GM12878 (cell line): ENCODE measurements at regions not wholly inside any gene's neighbourhood (a gene's known extent, or its start where the extent isn't known, plus 50 kb on each side); places are given as distances from the start of the nearest gene placed in this dataset.

Experiments used
- ATAC-seq: fragments of 200-7000 bp; cut with Tn5 transposase; 3 replicates; pipeline ENCODE4 v1.9.1; 2020; ENCODE audit warnings: mild to moderate bottlenecking, moderate library complexity
- BruUV-seq: library from RNA; stranded (reverse); fragments of 400-500 nt; replicated peaks from 2 replicates; lab custom pipeline; 2021; lab: Mats Ljungman, UMichigan
- CTCF ChIA-PET: fragments of 300-600 bp; sonication (Branson Sonifier 250); formaldehyde crosslinking; extraction: SDS; loops from one replicate; lab custom pipeline; 2021; ENCODE audit warnings: inconsistent platforms; lab: Yijun Ruan, JAX
- POLR2A ChIA-PET: fragments of 350-600 bp; formaldehyde crosslinking; extraction: SDS; loops from one replicate; lab custom pipeline; 2021; ENCODE audit warnings: inconsistent platforms; lab: Charles Lee
- RAD21 ChIA-PET: fragments of 300-600 bp; sonication (Branson Sonifier 250); formaldehyde crosslinking; loops from one replicate; lab custom pipeline; 2023; ENCODE audit warnings: antibody characterized with exemption; ENCODE audit not compliant: unreplicated experiment; lab: Charles Lee
- SMC1A ChIA-PET: fragments of 300-600 bp; sonication (Branson Sonifier 250); formaldehyde crosslinking; loops from one replicate; lab custom pipeline; 2023; ENCODE audit not compliant: unreplicated experiment, uncharacterized antibody; lab: Charles Lee
- DNase-seq: peaks from one replicate; pipeline ENCODE4 v3.0.0-alpha.2; 2011; ENCODE audit warnings: low read depth, low spot score
- FAIRE-seq: peaks from 3 replicates; lab custom pipeline; 2011; peaks lifted over from hg19 to GRCh38; lab: Jason Lieb, UNC
- H2AFZ ChIP-seq: 2 replicates; pipeline ENCODE4 v1.6.0; 2011; ENCODE audit warnings: low read depth, low read length, control low read depth; ENCODE audit not compliant: control insufficient read depth
- H3K27ac ChIP-seq: 2 replicates; pipeline ENCODE4 v1.5.1; 2011; ENCODE audit warnings: control low read depth; ENCODE audit not compliant: control insufficient read depth, insufficient read depth
- H3K27me3 ChIP-seq, 2 experiments: replicated peaks in 1 of 2; 2 replicates each; pipeline versions ENCODE4 v1.6.0 to v1.6.1; 2011; ENCODE audit warnings: low read length in 1 of 2; ENCODE audit not compliant: control insufficient read depth in 2 of 2, insufficient read depth in 2 of 2
- H3K36me3 ChIP-seq, 2 experiments: 2 replicates each; pipeline ENCODE4 v1.5.1; 2011; ENCODE audit warnings: low read length in 1 of 2; ENCODE audit not compliant: control insufficient read depth in 2 of 2, insufficient read depth in 2 of 2
- H3K4me1 ChIP-seq: 2 replicates; pipeline ENCODE4 v1.6.1; 2011; ENCODE audit warnings: mild to moderate bottlenecking, low read length, moderate library complexity, mixed read lengths; ENCODE audit not compliant: control insufficient read depth, insufficient read depth
- H3K4me2 ChIP-seq: 2 replicates; pipeline ENCODE4 v1.6.0; 2011; ENCODE audit warnings: control low read depth; ENCODE audit not compliant: control insufficient read depth, insufficient read depth
- H3K4me3 ChIP-seq: fragments of 200-600 bp; sonication (generic); 2 replicates; pipeline ENCODE4 v1.5.1; 2016
- H3K79me2 ChIP-seq: 2 replicates; pipeline ENCODE4 v1.6.0; 2011; ENCODE audit warnings: low read length; ENCODE audit not compliant: control insufficient read depth, insufficient read depth
- H3K9ac ChIP-seq: 2 replicates; pipeline ENCODE4 v1.8.0; 2011; ENCODE audit warnings: low read length, control low read depth, mixed read lengths; ENCODE audit not compliant: control insufficient read depth, insufficient read depth
- H3K9me3 ChIP-seq: replicated peaks from 3 replicates; pipeline ENCODE4 v1.5.1; 2011; ENCODE audit warnings: mild to moderate bottlenecking, low read length; ENCODE audit not compliant: control insufficient read depth, insufficient read depth
- H4K20me1 ChIP-seq: 2 replicates; pipeline ENCODE4 v1.6.0; 2011; ENCODE audit not compliant: control insufficient read depth, insufficient read depth
- CEBPB ChIP-seq, 2 experiments: fragments of 150-350 bp in 1 of 2; IDR thresholded peaks; 2 replicates each; pipeline ENCODE4 v1.6.1; 2012 to 2014; ENCODE audit warnings: low read depth in 2 of 2, low read length in 2 of 2, borderline replicate concordance in 1 of 2, inconsistent platforms in 1 of 2
- KAT2A ChIP-seq: conservative IDR thresholded peaks from 2 replicates; pipeline ENCODE4 v1.6.1; 2011; ENCODE audit warnings: low read depth, low read length; ENCODE audit not compliant: control insufficient read depth
- MTA3 ChIP-seq: IDR thresholded peaks from 2 replicates; pipeline ENCODE4 v1.6.1; 2012; ENCODE audit warnings: low read length, inconsistent platforms, borderline replicate concordance
- NBN ChIP-seq: fragments of 450-650 bp; IDR thresholded peaks from 2 replicates; pipeline ENCODE4 v1.6.1; 2016
- RAD51 ChIP-seq: fragments of 450-650 bp; IDR thresholded peaks from 2 replicates; pipeline ENCODE4 v1.6.1; 2016; ENCODE audit warnings: moderate library complexity, mild to moderate bottlenecking, inconsistent platforms
- WGBS: methylation state at CpG from one replicate; pipeline ENCODE4 v1.1.6; 2016; ENCODE audit warnings: low lambda C conversion rate; ENCODE audit not compliant: insufficient replicate concordance, insufficient coverage; ENCODE audit errors: missing lambda C conversion rate; 5-methylcytosine and 5-hydroxymethylcytosine counted together
- in situ Hi-C: fragments of 300-500 bp; cut with MboI; formaldehyde crosslinking; loops from 9 replicates; pipeline ENCODE4 v1.14.3; 2018; ENCODE audit warnings: mixed read lengths
- intact Hi-C: fragments of 100-400 bp; cut with micrococcal nuclease; formaldehyde crosslinking; loops from one replicate; pipeline ENCODE4 v1.14.2; 2022; ENCODE audit not compliant: unreplicated experiment
- TF ChIP-seq, protein P1 (sequence below): fragments of 450-650 bp; conservative IDR thresholded peaks from 2 replicates; pipeline ENCODE4 v1.6.1; 2017; ENCODE audit warnings: mild to moderate bottlenecking, moderate library complexity

DNA sequence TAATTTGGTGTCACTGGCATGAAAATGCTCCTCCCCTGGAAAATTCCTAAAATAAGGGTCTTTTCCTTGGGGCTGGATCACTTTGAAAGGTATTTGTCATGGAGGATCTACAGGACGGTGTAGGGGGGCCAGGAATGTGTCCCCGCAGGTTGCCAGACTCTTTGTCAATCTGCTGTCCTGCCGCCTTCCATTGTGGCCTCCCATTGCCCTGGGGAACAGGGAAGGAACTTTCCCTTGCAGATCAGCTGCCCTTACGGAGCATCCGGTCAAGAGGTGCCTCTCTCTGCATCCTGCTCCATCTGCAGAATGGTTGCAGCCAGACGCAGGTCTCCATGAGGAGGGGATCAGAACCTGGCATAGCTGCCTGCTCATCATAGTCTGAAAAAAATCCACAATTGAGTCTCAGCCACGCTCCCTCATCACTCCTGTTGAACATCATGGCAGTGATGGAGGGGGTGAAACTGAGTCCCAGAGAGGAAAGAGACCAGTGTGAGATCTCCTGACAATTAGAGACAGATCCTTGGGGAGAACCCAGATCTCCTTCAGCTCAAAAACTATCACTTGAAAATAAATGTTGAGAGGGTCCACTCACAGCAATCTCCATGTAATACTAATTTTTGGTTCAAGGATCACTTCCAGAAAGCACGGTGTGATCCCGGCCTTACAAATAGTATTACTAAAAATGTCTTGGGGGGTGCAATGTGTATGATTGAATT lies 244.8 kb downstream of the MYCN start:
- SMC1A ChIA-PET: no interaction called here
- POLR2A ChIA-PET: no interaction called here
- Histone ChIP-seq H3K27ac (no peak overlapping the region), H3K4me3 (no peak overlapping the region), H3K4me2 (no peak overlapping the region), H3K9me3 (no peaks in the 10 kb centered on the region), H4K20me1 (no peaks in the 10 kb centered on the region), H3K9ac (no peak overlapping the region), H2AFZ (no peak overlapping the region), H3K27me3 (peaks cover 0 to 1% of the 10 kb centered on the region in 2 experiments; a peak in 3 of 4 replicates), H3K36me3 (no peaks in the 10 kb centered on the region), H3K79me2 (no peaks in the 10 kb centered on the region), H3K4me1 (no peaks in the 10 kb centered on the region)
- DNase-seq: no peak
- FAIRE-seq: no peak
- 35% methylated on average over 9 of the region's 9 CpGs for WGBS
- intact Hi-C loops: no loop called here
- RAD21 ChIA-PET: no interaction called here
- CTCF ChIA-PET: no interaction called here
- in situ Hi-C loops: no loop called here
- TF ChIP-seq NBN (no peak), MTA3 (no peak), CEBPB (IDR thresholded peaks at IDR 0.05; ENCODE audit: borderline replicate concordance in 1 of 2, low read depth in 2 of 2, low read length in 2 of 2) (no peak), RAD51 (no peak), KAT2A (no peak)
- TF ChIP-seq, protein P1, sequence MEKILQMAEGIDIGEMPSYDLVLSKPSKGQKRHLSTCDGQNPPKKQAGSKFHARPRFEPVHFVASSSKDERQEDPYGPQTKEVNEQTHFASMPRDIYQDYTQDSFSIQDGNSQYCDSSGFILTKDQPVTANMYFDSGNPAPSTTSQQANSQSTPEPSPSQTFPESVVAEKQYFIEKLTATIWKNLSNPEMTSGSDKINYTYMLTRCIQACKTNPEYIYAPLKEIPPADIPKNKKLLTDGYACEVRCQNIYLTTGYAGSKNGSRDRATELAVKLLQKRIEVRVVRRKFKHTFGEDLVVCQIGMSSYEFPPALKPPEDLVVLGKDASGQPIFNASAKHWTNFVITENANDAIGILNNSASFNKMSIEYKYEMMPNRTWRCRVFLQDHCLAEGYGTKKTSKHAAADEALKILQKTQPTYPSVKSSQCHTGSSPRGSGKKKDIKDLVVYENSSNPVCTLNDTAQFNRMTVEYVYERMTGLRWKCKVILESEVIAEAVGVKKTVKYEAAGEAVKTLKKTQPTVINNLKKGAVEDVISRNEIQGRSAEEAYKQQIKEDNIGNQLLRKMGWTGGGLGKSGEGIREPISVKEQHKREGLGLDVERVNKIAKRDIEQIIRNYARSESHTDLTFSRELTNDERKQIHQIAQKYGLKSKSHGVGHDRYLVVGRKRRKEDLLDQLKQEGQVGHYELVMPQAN: no peak
- no peak for ATAC-seq
- BruUV-seq: no TSS peak
